Lower leg skin (tissue), 4 donors: ENCODE measurements at regions not wholly inside any gene's neighbourhood (a gene's known extent, or its start where the extent isn't known, plus 50 kb on each side); places are given as distances from the start of the nearest gene placed in this dataset.

Experiments
- DNase-seq, 2 donors: peaks; one replicate each; pipeline ENCODE4 v3.0.0-alpha.2; 2019; ENCODE audit warnings: low spot score in 2 of 2
- H3K4me3 ChIP-seq: fragments of 200-600 bp; sonication (generic); 2 replicates; pipeline ENCODE4 v1.5.1; 2017; ENCODE audit warnings: mild to moderate bottlenecking, low read depth; ENCODE audit not compliant: poor library complexity, severe bottlenecking
- POLR2A ChIP-seq, 2 donors: fragments of 450-650 bp; IDR thresholded peaks; one replicate each; pipeline ENCODE4 v1.6.1; 2016 to 2017; ENCODE audit warnings: antibody characterized with exemption in 2 of 2, mild to moderate bottlenecking in 1 of 2, moderate library complexity in 1 of 2
- WGBS, 2 donors: methylation state at CpG; one replicate each; pipeline ENCODE4 v1.1.5; 2018; 5-methylcytosine and 5-hydroxymethylcytosine counted together
- intact Hi-C: fragments of 100-400 bp; cut with DNase I; formaldehyde crosslinking; loops from one replicate; pipeline ENCODE4 v1.15.0; 2023; ENCODE audit warnings: low total_unique reads
- TF ChIP-seq, protein P1 (sequence below), 3 donors: fragments of 450-650 bp; IDR thresholded peaks; one replicate each; pipeline ENCODE4 v1.5.1; 2016; ENCODE audit warnings: antibody characterized with exemption in 3 of 3, mild to moderate bottlenecking in 3 of 3, moderate library complexity in 2 of 3

DNA sequence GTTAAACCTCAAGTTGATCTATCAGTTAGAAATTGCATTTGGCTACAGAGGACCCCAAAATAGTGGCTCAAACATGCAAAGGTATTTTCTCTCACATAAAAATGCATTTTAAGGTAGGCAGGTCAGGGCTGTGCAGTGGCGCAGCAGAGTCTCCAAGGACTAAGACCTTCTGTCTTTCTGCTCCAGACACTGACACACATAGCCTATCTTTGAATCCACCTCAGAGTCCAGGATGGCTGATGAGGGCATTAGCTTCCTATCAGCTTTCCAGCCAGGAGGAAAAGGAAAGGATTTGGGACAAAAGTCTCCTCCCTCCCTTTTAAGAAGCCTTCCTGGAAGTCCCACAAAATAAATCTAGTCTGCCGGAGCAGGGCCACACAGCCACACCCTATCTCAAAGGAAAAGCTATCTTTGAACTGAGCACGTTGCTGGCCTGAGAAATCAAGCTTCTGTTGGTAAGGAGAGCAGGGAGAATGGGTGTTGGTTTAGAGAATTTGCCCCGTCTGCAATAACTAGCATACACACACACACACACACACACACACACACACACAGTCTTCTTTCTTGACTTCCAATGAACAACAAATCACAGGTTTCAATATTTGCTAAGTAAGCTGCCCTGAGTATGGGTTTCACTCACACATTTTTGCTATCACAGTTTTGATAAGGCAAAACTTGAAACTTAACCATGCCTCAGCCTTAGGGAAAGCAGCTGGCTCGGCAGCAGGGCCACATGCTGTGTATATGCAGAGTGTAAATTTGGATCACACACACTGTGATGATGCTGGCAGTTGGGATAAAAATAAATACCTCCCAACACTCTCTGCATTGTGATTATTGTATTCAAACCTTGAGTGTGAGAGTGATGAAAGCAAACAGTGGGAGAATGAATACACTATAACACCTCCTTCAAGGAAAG, 116.6 kb upstream of the MAP3K1 start:
- TF ChIP-seq POLR2A (IDR thresholded peaks at IDR 0.05) = no peak
- TF ChIP-seq, protein P1, sequence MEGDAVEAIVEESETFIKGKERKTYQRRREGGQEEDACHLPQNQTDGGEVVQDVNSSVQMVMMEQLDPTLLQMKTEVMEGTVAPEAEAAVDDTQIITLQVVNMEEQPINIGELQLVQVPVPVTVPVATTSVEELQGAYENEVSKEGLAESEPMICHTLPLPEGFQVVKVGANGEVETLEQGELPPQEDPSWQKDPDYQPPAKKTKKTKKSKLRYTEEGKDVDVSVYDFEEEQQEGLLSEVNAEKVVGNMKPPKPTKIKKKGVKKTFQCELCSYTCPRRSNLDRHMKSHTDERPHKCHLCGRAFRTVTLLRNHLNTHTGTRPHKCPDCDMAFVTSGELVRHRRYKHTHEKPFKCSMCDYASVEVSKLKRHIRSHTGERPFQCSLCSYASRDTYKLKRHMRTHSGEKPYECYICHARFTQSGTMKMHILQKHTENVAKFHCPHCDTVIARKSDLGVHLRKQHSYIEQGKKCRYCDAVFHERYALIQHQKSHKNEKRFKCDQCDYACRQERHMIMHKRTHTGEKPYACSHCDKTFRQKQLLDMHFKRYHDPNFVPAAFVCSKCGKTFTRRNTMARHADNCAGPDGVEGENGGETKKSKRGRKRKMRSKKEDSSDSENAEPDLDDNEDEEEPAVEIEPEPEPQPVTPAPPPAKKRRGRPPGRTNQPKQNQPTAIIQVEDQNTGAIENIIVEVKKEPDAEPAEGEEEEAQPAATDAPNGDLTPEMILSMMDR (IDR thresholded peaks at IDR 0.05) = no peak
- no peak overlapping the region for H3K4me3 ChIP-seq
- intact Hi-C loops = no loop called here
- DNase-seq = no peak
- WGBS, 2 donors = 26 to 33% methylated on average over 5 of the region's 5 CpGs

GRCh38 chr5:56696900-56697299, 118.4 kb upstream of the MAP3K1 start:
- intact Hi-C loops = no loop called here
- TF ChIP-seq POLR2A (IDR thresholded peaks at IDR 0.05) = no peak
- TF ChIP-seq, protein P1 (IDR thresholded peaks at IDR 0.05) = no peak
- 9 to 10% methylated on average over 1 of the region's 1 CpG for WGBS, 2 donors
- H3K4me3 ChIP-seq = no peak overlapping the region
- no peak for DNase-seq

DNA sequence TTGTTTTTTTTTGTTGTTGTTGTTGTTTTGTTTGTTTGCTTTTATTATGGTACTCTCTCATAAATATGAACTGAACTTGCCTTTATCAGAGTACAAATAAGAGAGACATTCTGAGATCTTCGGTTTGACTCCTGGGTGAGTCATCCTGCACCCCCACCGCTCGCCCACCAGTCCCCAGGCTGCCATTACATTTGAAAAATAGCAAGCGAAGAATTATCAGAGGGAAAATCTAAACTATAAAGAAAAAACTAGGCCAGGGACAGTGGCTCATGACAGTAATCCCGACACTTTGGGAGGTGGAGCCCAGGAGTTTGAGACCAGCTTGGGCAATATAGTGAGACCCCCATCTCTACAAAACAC, 122.1 kb upstream of the MAP3K1 start:
- intact Hi-C loops = no loop called here
- DNase-seq = no peak
- H3K4me3 ChIP-seq = no peak overlapping the region
- TF ChIP-seq, protein P1 (IDR thresholded peaks at IDR 0.05) = no peak
- TF ChIP-seq POLR2A (IDR thresholded peaks at IDR 0.05) = no peak
- WGBS, 2 donors = 86 to 90% methylated on average over 5 of the region's 5 CpGs

DNA sequence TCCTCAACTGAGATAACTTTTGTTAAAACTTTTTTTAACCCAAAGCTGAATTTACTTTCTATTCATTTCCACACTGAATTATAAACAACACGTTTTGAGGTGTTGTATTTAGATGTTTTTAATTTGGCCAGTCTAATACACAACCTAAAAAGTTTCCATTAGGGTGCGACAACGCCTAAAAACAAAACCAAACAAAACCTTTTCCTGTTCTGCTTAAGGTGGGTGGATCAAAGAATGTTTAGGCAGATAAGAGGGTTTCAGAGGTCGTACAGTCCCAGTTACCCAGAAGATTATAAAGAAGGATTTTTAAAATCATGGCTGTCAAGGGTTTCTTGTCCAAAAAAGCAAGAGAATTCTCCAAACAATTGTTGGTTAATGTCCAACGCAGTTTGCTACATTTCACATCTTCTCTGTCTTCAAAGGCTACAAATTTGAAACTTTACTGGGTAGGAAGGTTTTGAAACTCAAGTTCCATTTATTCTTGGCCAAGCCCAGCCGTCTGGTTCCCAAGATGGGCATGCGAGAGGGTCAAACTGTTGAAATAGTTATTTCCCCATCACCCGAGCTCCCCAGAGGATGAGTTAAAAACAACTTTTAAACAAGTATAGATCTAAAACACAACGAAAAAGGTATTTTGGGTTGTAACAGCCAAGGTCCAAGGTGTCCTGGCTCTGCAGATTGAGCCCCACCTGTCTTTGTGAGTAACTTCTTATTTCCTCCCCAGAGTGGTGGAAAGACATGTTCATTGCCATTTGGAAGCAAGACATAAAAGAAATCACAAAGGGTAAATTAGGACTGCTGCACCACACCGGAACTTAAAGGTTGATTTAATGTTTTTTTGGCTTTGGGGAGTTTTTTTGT, 122.8 kb upstream of the MAP3K1 start:
- no peak for DNase-seq
- WGBS, 2 donors = 75 to 81% methylated on average over 10 of the region's 10 CpGs
- intact Hi-C loops = no loop called here
- no peak for TF ChIP-seq POLR2A (IDR thresholded peaks at IDR 0.05)
- TF ChIP-seq, protein P1 (IDR thresholded peaks at IDR 0.05) = no peak
- H3K4me3 ChIP-seq = no peak overlapping the region

DNA sequence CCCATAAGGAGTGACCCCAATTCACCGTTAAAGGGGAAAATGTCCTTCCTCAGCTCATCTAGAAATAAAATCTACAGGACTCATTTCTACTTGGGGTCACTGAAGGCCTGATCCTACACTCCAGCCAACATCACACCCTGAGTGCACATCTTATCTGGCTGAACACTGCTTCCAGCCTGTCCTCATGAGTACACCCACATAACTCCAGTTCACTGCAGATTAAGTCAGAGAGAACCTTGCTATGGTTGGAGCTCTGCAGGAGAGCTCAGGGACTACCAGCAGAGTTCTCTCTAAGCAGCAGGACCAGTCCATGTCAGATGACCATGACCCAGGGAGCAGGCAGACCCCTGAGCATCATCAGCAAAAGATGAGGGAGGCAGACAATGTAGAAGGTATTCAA, 126.9 kb upstream of the MAP3K1 start:
- 75 to 92% methylated on average over 1 of the region's 1 CpG for WGBS, 2 donors
- TF ChIP-seq, protein P1 (IDR thresholded peaks at IDR 0.05) = no peak
- TF ChIP-seq POLR2A (IDR thresholded peaks at IDR 0.05) = no peak

More for the DNA sequence above, 126.9 kb upstream of the MAP3K1 start:
- intact Hi-C loops = no loop called here
- DNase-seq = no peak
- H3K4me3 ChIP-seq = no peak overlapping the region
